SK-N-MC (cell line): ENCODE measurements at regions not wholly inside any gene's neighbourhood (a gene's known extent, or its start where the extent isn't known, plus 50 kb on each side); places are given as distances from the start of the nearest gene placed in this dataset.

Source experiments
- DNase-seq: peaks from one replicate; pipeline ENCODE4 v3.0.0-alpha.2; 2011; ENCODE audit warnings: low read depth, low spot score
- H3K27ac ChIP-seq: fragments of 200-600 bp; sonication (generic); 2 replicates; pipeline ENCODE4 v1.5.1; 2016; ENCODE audit warnings: mixed run types
- H3K36me3 ChIP-seq: fragments of 200-600 bp; sonication (generic); 2 replicates; pipeline ENCODE4 v1.6.1; 2017; ENCODE audit warnings: antibody characterized with exemption, low read length, mixed read lengths; ENCODE audit not compliant: insufficient read depth
- H3K4me3 ChIP-seq: fragments of 200-600 bp; sonication (generic); 2 replicates; pipeline ENCODE4 v1.5.1; 2016
- H3K9ac ChIP-seq: fragments of 200-600 bp; sonication (generic); 2 replicates; pipeline ENCODE4 v1.8.0; 2017; ENCODE audit warnings: mixed run types, mixed read lengths; ENCODE audit not compliant: insufficient read length
- H3K9me3 ChIP-seq: fragments of 200-600 bp; sonication (generic); 2 replicates; pipeline ENCODE4 v1.6.1; 2017; ENCODE audit warnings: low read depth, mild to moderate bottlenecking, antibody characterized with exemption, low read length, moderate library complexity, mixed read lengths
- EZH2 ChIP-seq: fragments of 200-600 bp; sonication (generic); IDR thresholded peaks from one replicate; pipeline ENCODE4 v1.6.1; 2017; ENCODE audit warnings: antibody characterized with exemption
- FOXP2 ChIP-seq: optimal IDR thresholded peaks from 2 replicates; pipeline ENCODE3; 2011; ENCODE audit warnings: mild to moderate bottlenecking, moderate library complexity; ENCODE audit not compliant: insufficient read depth; ENCODE audit errors: extremely low read length, control extremely low read depth
- POLR2AphosphoS5 ChIP-seq: IDR thresholded peaks from 2 replicates; pipeline ENCODE4 v1.6.1; 2012; ENCODE audit warnings: mild to moderate bottlenecking, low read depth, low read length, borderline replicate concordance

DNA sequence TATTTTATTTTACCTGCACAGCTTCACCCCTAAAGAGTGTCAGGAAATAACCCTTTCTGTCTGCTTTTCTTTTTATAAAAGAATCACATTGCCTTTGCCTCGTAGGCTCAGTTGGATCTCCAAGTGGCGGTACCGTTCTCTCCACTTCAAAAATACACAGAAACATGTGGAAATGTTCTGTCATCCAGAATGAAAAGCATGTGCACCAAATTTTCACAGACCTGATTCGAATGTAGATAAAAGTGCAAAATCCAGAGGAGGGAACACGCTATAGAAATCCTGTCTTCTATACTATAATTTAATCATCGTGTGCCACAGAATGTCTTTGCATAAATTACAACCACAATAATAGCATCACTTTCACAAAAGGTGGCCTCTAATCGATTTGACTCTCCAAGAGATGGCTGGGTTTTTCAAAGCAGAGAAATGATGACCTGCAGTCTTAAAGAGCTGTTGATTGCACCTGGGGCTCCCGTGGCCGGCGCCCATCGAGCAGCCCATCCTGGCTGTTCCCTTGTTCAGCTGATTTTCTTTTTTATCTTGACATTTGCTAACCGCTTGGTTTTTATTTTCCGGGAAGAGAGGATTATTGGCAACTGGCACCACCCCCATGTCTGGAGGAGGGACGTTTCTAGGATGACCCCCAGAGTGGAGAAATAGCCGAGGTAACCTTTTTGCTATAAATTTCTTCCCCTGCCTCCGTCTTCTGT, 290.2 kb downstream of the SOX11 start:
- no peak for DNase-seq
- no peak overlapping the region for H3K4me3 ChIP-seq
- no peak for TF ChIP-seq FOXP2
- no peak for TF ChIP-seq EZH2
- TF ChIP-seq POLR2AphosphoS5 = no peak
- no peaks in the 10 kb centered on the region for H3K36me3 ChIP-seq
- H3K9ac ChIP-seq = no peak overlapping the region
- H3K9me3 ChIP-seq = no peaks in the 10 kb centered on the region
- H3K27ac ChIP-seq = no peak overlapping the region

DNA sequence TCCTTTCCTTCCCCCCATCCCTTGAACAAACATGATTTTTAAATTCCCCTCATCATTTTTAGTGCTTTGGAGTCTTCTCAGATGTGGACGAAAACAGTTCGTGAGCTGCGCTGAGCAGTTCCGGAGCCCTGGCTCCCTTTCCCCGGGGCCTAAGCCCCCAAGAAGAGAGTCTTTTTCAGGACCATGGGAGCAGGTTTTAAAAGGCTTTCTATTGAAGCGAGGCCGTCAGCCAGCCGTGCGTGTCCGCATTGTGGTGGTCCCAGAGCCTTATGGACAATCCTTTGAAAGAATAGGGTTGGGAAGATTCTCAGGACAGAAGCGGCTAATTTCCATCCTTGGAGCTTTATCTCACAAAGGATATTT, 290.7 kb downstream of the SOX11 start:
- Histone ChIP-seq H3K9ac (no peak overlapping the region), H3K27ac (no peak overlapping the region), H3K36me3 (no peaks in the 10 kb centered on the region), H3K4me3 (no peak overlapping the region), H3K9me3 (no peaks in the 10 kb centered on the region)
- TF ChIP-seq FOXP2 = no peak
- no peak for DNase-seq

DNA sequence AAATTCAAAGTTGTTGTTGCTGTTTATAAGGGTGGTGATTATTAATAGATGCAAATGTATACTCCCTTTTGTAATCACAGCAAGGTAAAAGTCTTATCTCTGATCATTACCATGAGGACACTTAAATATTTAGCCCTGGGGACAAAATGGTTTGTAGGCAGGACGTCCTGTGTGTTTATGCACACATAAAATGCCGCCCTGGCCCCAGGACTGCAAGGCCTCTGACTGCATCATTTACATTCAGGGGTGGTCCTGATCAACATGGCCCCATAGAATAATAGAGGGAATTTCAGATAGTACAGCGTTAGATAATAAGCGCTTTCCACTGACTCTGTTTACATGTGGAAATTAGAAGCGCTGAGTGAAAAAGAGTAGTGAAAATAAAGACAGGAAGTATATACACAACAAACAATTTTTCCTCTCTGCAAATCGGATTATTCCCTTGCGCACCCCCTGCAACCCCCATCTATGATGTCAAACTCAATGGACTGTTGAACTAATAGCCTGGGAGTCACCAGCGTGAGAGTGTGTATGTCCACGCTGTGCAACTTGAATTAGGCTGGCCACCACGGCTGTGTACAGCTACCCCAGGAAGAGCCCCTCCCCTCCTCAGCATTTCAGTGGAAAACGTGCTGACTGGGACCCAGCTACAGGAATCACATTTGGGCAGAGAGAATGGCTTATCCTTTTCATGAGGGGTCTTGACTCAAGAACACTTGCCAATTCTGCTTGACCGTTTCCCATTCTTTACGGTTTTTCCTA, 291.5 kb downstream of the SOX11 start:
- H3K9me3 ChIP-seq = no peaks in the 10 kb centered on the region
- no peak overlapping the region for H3K9ac ChIP-seq
- no peak overlapping the region for H3K4me3 ChIP-seq
- DNase-seq = no peak
- no peak overlapping the region for H3K27ac ChIP-seq
- H3K36me3 ChIP-seq = no peaks in the 10 kb centered on the region
- TF ChIP-seq EZH2 = no peak
- TF ChIP-seq FOXP2 = no peak
- TF ChIP-seq POLR2AphosphoS5 = no peak

DNA sequence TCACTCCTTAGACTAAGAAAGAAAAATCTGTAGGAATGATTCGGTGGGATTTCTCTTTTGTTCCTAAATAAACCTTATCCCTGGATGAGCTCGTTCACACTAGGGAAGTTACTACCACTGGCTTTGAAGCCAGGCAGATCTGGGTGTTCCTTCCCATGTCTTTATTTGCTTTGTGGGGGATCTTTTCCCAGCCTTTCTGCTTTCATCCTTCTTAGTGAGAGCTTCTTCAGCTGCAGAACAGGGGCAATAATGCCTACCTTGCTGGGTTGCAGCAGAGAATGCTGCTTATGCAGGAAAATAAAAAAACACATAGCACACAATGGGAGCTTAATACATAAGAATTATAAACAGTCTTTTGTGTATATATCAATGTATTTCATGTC, 292.1 kb downstream of the SOX11 start:
- Histone ChIP-seq H3K4me3 (no peak overlapping the region), H3K36me3 (no peaks in the 10 kb centered on the region), H3K9me3 (no peaks in the 10 kb centered on the region), H3K9ac (no peak overlapping the region), H3K27ac (no peak overlapping the region)
- DNase-seq = no peak
- TF ChIP-seq FOXP2 (no peak), EZH2 (no peak), POLR2AphosphoS5 (no peak)

DNA sequence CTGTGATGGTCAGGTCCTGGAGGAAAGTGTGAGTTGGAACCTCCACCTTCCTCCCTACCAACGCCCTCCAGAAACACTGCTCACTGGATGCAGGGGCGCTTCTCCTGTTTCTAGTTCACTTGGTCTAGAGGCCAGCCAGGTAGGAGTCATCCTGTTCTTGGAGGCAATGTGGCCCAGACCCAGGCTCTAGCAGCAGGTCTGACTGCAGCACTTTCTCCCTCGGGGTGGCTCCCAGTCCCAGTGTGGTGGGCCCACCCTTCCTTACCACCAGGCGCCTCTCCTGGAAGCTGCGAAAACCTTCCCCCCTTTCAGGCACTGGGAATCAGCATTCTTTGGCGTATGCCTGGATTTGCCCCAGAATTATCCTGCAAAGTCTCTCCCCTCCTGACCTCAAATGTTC, 292.8 kb downstream of the SOX11 start:
- TF ChIP-seq POLR2AphosphoS5 = no peak
- TF ChIP-seq EZH2 = no peak
- no peak for TF ChIP-seq FOXP2
- H3K36me3 ChIP-seq = no peaks in the 10 kb centered on the region
- H3K9ac ChIP-seq = no peak overlapping the region
- no peaks in the 10 kb centered on the region for H3K9me3 ChIP-seq
- H3K4me3 ChIP-seq = no peak overlapping the region
- H3K27ac ChIP-seq = no peak overlapping the region
- no peak for DNase-seq

DNA sequence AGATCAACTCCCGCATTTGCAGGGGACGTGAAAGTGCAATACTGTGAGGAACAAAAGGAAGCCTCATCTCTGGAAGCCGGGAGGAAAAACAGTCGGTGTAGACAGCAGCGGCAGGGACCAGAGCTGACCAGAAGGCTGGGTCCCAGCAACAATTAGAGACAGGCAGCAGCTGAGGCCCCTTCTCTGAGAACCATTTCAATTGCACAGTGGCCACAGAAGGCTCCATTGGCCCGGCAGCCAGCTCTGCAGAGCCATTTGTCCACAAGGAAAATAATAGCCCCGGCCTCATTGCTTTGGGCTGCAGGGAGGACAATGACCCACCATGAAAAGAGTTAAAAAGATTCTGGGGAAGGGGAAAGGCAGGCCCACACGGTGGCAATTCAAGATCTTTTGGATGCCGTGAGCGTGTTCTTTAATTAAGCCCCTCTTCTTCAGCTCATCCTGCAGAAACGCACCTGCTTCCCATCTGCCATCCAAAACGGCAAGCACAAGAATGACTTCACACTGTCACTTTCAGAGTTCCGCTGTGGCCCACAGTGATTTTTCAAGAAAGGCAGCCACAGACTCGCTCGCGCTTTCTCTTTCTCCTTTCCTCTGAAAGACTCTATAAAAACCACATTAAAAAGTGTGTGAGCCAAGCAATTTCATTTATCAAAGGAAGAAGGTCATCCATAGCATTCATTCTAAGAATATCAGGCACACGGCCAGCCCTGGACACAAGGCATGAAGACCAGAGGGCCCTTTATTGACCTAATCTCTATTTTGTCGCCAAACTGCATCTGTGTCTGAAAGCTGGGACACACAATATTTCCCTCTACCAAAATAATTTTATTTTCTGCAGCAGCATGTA, 293.6 kb downstream of the SOX11 start:
- no peak for DNase-seq
- TF ChIP-seq POLR2AphosphoS5 (no peak), FOXP2 (no peak), EZH2 (no peak)

DNA sequence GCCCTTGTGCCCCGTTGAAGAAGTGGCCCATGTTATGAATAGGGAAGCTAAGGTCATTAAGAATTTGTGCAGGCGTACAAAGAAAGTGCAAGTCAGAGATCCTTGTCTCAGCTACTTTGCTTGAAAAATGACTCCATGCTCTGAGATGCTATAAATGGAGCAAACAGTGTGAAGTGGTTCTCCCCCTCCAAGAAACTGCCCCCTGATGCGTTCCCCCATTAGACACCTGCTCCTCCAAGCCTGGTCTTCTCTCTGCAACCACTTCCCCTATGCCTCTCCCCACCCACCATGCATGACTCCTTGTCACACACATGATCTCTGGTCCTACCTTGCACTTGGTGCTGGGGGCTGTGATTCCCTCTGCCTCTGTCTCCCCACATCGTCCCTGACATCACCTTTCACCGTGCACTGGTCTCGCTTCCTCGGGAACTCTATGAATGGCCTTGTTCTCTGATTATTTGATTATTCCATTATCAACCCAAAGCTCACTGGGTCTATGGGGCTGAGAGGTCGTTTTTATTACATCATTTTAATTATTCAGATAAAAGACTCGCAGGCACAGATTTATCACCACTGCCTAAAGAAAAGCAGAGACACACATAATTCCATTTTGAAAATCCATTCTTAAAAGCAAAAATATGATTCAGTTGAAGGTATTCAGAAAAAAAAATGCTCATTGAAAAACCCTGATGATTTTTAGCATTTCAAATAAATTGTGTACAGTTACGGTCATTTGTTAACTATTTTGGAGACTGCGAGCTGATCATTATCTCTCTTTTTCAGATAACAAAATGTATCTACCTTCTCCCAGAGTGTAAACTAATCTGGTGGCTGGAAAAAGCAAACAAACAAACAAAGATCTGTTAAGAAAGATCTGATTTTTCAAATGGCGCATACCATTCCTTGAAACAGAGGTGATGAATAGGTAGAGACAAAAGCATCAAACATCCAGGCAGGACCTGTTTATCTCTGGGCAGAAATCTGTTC, 294.9 kb downstream of the SOX11 start:
- no peaks in the 10 kb centered on the region for H3K9me3 ChIP-seq
- no peak overlapping the region for H3K4me3 ChIP-seq
- DNase-seq = no peak
- no peak overlapping the region for H3K9ac ChIP-seq
- no peak overlapping the region for H3K27ac ChIP-seq
- H3K36me3 ChIP-seq = no peaks in the 10 kb centered on the region
- TF ChIP-seq EZH2 = no peak
- TF ChIP-seq POLR2AphosphoS5 = no peak
- TF ChIP-seq FOXP2 = no peak

More for the DNA sequence above, 293.6 kb downstream of the SOX11 start:
- Histone ChIP-seq H3K9me3 (no peaks in the 10 kb centered on the region), H3K36me3 (no peaks in the 10 kb centered on the region), H3K4me3 (no peak overlapping the region), H3K27ac (no peak overlapping the region), H3K9ac (no peak overlapping the region)

DNA sequence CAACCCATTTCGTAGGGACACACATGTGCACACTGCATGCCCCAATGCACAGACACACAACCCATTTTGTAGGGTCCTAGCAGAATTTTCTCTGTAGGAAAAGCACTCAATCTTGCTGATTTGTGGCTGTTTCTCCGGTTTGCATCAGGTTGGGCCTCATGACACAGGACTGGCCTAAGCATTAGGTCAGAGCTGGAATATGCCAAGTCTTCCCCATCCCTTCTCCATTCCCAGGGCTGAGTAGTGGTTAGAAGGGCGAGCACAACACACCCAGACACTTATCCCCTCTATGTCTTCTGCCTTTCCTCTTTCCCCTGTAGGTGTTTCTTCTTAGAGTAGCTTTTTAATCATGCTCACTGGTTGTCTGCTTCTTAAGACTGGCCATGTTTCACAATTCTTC, 295.9 kb downstream of the SOX11 start:
- no peak for DNase-seq
- TF ChIP-seq FOXP2 = no peak
- no peak for TF ChIP-seq POLR2AphosphoS5
- no peak for TF ChIP-seq EZH2
- H3K36me3 ChIP-seq = no peaks in the 10 kb centered on the region
- no peak overlapping the region for H3K4me3 ChIP-seq
- no peaks in the 10 kb centered on the region for H3K9me3 ChIP-seq
- no peak overlapping the region for H3K27ac ChIP-seq
- no peak overlapping the region for H3K9ac ChIP-seq
